Osteocyte (in vitro differentiated cells): ENCODE measurements at regions not wholly inside any gene's neighbourhood (a gene's known extent, or its start where the extent isn't known, plus 50 kb on each side); places are given as distances from the start of the nearest gene placed in this dataset.

Experiments used
- DNase-seq: peaks from one replicate; pipeline ENCODE4 v3.0.0; 2021; ENCODE audit warnings: mixed read lengths; ENCODE audit not compliant: unreplicated experiment; ENCODE audit errors: extremely low spot score
- H3K27ac Mint-ChIP-seq: one replicate; pipeline ENCODE4 v1.8.0; 2021; ENCODE audit warnings: mild to moderate bottlenecking, mixed read lengths; ENCODE audit not compliant: unreplicated experiment
- H3K27me3 Mint-ChIP-seq: one replicate; pipeline ENCODE4 v1.8.0; 2021; ENCODE audit warnings: mixed read lengths; ENCODE audit not compliant: unreplicated experiment
- H3K36me3 Mint-ChIP-seq: one replicate; pipeline ENCODE4 v1.8.0; 2021; ENCODE audit warnings: mixed read lengths; ENCODE audit not compliant: unreplicated experiment
- H3K4me1 Mint-ChIP-seq: one replicate; pipeline ENCODE4 v1.8.0; 2021; ENCODE audit warnings: mixed read lengths; ENCODE audit not compliant: unreplicated experiment
- H3K4me3 Mint-ChIP-seq: one replicate; pipeline ENCODE4 v1.8.0; 2021; ENCODE audit warnings: mild to moderate bottlenecking, moderate library complexity, mixed read lengths; ENCODE audit not compliant: unreplicated experiment
- H3K9me3 Mint-ChIP-seq: one replicate; pipeline ENCODE4 v1.8.0; 2021; ENCODE audit warnings: mixed read lengths; ENCODE audit not compliant: unreplicated experiment
- CTCF ChIP-seq: fragments of 200-600 bp; sonication (generic); IDR thresholded peaks from 2 replicates; pipeline ENCODE4 v1.5.0; 2021; ENCODE audit warnings: antibody characterized with exemption, mild to moderate bottlenecking, moderate library complexity

GRCh38 chr9:81074221-81074620, 615.1 kb downstream of the TLE1 start:
- no peaks in the 10 kb centered on the region for H3K4me1 Mint-ChIP-seq
- no peak for TF ChIP-seq CTCF

GRCh38 chr9:81073821-81074220, 615.5 kb downstream of the TLE1 start:
- no peaks in the 10 kb centered on the region for H3K36me3 Mint-ChIP-seq
- H3K9me3 Mint-ChIP-seq = no peaks in the 10 kb centered on the region
- no peak for TF ChIP-seq CTCF
- H3K4me1 Mint-ChIP-seq = no peaks in the 10 kb centered on the region
- no peak overlapping the region for H3K27ac Mint-ChIP-seq
- H3K27me3 Mint-ChIP-seq = no peaks in the 10 kb centered on the region
- no peak overlapping the region for H3K4me3 Mint-ChIP-seq
- no peak for DNase-seq

More at GRCh38 chr9:81074221-81074620, 615.1 kb downstream of the TLE1 start:
- DNase-seq = no peak
- no peak overlapping the region for H3K27ac Mint-ChIP-seq
- H3K36me3 Mint-ChIP-seq = no peaks in the 10 kb centered on the region
- no peaks in the 10 kb centered on the region for H3K27me3 Mint-ChIP-seq
- H3K9me3 Mint-ChIP-seq = no peaks in the 10 kb centered on the region
- no peak overlapping the region for H3K4me3 Mint-ChIP-seq

- no peak for TF ChIP-seq CTCF
- H3K36me3 Mint-ChIP-seq = no peaks in the 10 kb centered on the region
- no peaks in the 10 kb centered on the region for H3K4me1 Mint-ChIP-seq
- no peak overlapping the region for H3K4me3 Mint-ChIP-seq
- no peaks in the 10 kb centered on the region for H3K27me3 Mint-ChIP-seq
- H3K27ac Mint-ChIP-seq = no peak overlapping the region
- DNase-seq = no peak
- H3K9me3 Mint-ChIP-seq = peaks cover 7% of the 10 kb centered on the region
Measured at GRCh38 chr9:81072758-81073157, 616.6 kb downstream of the TLE1 start.

- no peak for DNase-seq
- H3K9me3 Mint-ChIP-seq = peaks cover 19% of the 10 kb centered on the region
- TF ChIP-seq CTCF = no peak
- H3K4me1 Mint-ChIP-seq = no peaks in the 10 kb centered on the region
- no peak overlapping the region for H3K4me3 Mint-ChIP-seq
- no peaks in the 10 kb centered on the region for H3K27me3 Mint-ChIP-seq
- H3K36me3 Mint-ChIP-seq = no peaks in the 10 kb centered on the region
- H3K27ac Mint-ChIP-seq = no peak overlapping the region
Measured at GRCh38 chr9:81071108-81071507, 618.2 kb downstream of the TLE1 start.

DNA sequence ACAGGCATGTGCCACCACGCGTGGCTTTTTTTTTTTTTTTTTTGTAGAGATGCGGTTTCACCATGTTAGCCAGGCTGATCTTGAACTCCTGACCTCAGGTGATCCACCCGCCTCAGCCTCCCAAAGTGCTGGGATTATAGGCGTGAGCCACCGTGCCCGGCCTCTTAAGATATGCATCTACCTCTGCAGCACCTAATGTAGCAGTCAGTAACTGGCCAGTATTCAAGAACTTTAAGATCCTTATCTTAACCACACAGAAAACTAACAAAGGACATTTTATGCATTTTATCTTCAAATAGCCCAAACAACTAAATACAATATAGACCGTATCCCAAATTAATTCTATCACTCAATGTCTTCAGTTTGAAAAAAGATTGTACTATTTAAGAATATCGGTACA, 618.7 kb downstream of the TLE1 start:
- no peak overlapping the region for H3K27ac Mint-ChIP-seq

More for the DNA sequence above, 618.7 kb downstream of the TLE1 start:
- peaks cover 21% of the 10 kb centered on the region for H3K9me3 Mint-ChIP-seq
- H3K36me3 Mint-ChIP-seq = no peaks in the 10 kb centered on the region
- no peaks in the 10 kb centered on the region for H3K4me1 Mint-ChIP-seq
- no peak for TF ChIP-seq CTCF
- no peak overlapping the region for H3K4me3 Mint-ChIP-seq
- DNase-seq = no peak
- no peaks in the 10 kb centered on the region for H3K27me3 Mint-ChIP-seq
